Activated CD8-positive, alpha-beta memory T cell treated with anti-CD3 and anti-CD28 coated beads for 36 hours (primary cell): ENCODE measurements at regions not wholly inside any gene's neighbourhood (a gene's known extent, or its start where the extent isn't known, plus 50 kb on each side); places are given as distances from the start of the nearest gene placed in this dataset.

Source experiments
- CTCF ChIA-PET: fragments of 350-600 bp; sonication (Branson Sonifier 250); formaldehyde crosslinking; loops from one replicate; lab custom pipeline; 2021; ENCODE audit warnings: antibody characterized with exemption; lab: Charles Lee
- POLR2A ChIA-PET: fragments of 350-600 bp; sonication (Branson Sonifier 250); formaldehyde crosslinking; loops from one replicate; lab custom pipeline; 2021; ENCODE audit warnings: antibody characterized with exemption; lab: Charles Lee

- POLR2A ChIA-PET = no interaction called here
- CTCF ChIA-PET = no interaction called here
Observed at GRCh38 chr9:26271495-26272122, 593.4 kb upstream of the TUSC1 start.

GRCh38 chr9:26266146-26266793, 588.0 kb upstream of the TUSC1 start:
- ChIA-PET CTCF (no interaction called here), POLR2A (no interaction called here)

GRCh38 chr9:26264709-26265601, 586.7 kb upstream of the TUSC1 start:
- POLR2A ChIA-PET = no interaction called here
- CTCF ChIA-PET = interaction anchor here (0.6 kb wide), 1 partner anchor 624 kb away, joined by 3 read pairs; no protein-coding TSS in a partner anchor

- ChIA-PET POLR2A (no interaction called here), CTCF (no interaction called here)
Observed at GRCh38 chr9:26263478-26263877, 585.2 kb upstream of the TUSC1 start.

GRCh38 chr9:26262421-26263107, 584.3 kb upstream of the TUSC1 start:
- ChIA-PET CTCF (no interaction called here), POLR2A (no interaction called here)

DNA sequence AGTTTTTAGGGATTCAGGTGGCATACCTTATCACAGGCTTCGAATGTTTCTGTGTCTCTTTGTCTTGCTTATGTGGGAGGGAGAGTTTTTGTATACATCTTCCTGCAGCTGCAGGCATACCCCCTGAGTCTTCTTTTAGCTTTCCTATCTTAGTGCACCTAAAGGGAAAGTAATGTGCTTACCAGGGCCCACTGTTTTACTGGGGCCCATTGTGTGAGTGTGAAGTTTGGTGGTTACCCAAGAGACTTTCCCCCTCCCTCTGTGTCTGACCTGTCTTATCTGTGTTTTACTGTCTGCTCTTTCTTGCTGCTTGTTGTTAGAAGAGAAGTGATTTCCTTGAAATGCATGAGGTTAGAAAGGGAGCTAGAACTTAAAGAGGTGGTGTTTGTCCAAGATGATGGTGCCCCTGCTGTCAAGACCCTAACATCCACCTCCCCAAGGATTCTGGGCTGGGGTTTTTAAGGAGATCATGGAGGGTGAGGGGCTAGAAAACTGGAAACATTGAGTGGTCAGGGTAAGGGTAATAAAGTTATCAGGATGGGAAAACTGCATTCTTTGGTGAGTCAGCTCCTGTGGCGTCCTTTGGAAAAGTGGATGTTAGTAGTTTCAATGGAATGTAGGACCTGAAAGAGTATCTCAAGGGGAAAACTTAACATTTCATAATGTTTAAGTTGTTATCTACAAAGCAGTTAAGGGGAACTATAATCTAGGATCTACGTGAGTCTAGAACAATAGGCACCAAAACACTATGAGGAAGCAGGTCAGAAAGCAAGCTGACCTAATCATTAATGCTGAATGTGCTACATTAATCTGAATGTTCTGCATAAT, 583.5 kb upstream of the TUSC1 start:
- CTCF ChIA-PET = no interaction called here
- POLR2A ChIA-PET = no interaction called here

DNA sequence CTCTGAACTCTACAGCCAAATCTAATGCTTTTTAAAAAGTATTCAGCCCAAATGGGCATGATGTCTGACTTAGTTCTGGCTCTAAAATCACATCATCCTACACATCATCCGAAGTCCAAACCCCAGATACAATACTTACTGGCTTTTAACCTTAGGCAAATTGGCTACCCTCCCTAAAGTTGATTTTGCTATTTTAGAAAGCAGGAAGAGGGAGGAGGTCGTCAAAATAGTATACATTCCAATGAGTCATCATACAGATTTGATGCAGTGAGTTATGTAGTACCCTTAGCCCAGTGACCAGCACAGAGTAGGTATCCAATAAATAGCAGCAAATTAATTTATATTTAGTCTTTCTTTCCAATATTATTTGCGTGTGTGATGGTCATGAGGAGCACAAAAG, 582.0 kb upstream of the TUSC1 start:
- CTCF ChIA-PET = no interaction called here
- POLR2A ChIA-PET = no interaction called here

- ChIA-PET POLR2A (no interaction called here), CTCF (no interaction called here)
Observed at GRCh38 chr9:26247861-26248260, 569.6 kb upstream of the TUSC1 start.

GRCh38 chr9:26244661-26245451, 566.6 kb upstream of the TUSC1 start:
- ChIA-PET POLR2A (no interaction called here), CTCF (no interaction called here)

GRCh38 chr9:26243726-26244125, 565.5 kb upstream of the TUSC1 start:
- CTCF ChIA-PET = no interaction called here
- POLR2A ChIA-PET = no interaction called here

GRCh38 chr9:26243029-26243697, 564.9 kb upstream of the TUSC1 start:
- POLR2A ChIA-PET = no interaction called here
- CTCF ChIA-PET = no interaction called here

- ChIA-PET POLR2A (no interaction called here), CTCF (no interaction called here)
Observed at GRCh38 chr9:26240020-26240419, 561.8 kb upstream of the TUSC1 start.

- ChIA-PET POLR2A (no interaction called here), CTCF (no interaction called here)
Observed at GRCh38 chr9:26237256-26237655, 559.0 kb upstream of the TUSC1 start.

GRCh38 chr9:26234865-26235264, 556.6 kb upstream of the TUSC1 start:
- ChIA-PET POLR2A (no interaction called here), CTCF (no interaction called here)

- CTCF ChIA-PET = no interaction called here
- POLR2A ChIA-PET = no interaction called here
Observed at GRCh38 chr9:26231391-26231790, 553.1 kb upstream of the TUSC1 start.

DNA sequence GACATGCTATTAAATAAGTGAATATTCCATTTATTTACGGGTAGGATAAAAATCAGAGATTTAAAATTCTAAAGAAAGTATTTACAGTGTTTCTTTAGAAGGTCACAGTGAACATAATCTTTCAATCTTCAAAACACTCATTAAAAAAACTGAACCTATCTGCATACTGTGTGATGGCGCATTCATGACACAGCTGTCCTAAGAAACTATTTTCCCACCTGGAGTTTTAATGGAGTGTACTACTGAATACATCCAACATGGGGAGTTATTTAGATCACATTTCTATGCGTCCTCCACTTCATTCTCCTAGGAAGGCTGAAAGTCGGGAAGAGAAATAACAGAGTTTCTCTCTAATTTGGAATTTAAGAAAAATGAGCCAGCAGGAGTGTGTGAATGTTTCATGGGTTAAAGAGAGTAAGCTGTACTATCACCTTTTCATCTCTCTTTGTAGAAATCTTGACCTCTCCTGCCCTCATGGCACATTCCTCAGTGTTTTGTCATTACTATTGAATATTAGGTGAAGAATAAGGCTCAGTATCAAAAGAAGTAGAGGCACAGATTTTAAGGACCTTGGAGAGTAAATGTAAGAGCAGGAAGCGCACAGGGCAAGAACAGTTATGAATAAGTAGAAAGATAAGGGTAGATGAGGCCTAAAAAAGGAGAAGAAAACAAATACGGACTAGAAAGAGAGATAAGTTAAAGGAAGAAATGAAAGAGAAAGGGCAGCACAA, 551.2 kb upstream of the TUSC1 start:
- ChIA-PET POLR2A (no interaction called here), CTCF (interaction anchor here (0.5 kb wide), 1 partner anchor 395 kb away, joined by 3 read pairs; no protein-coding TSS in a partner anchor)

DNA sequence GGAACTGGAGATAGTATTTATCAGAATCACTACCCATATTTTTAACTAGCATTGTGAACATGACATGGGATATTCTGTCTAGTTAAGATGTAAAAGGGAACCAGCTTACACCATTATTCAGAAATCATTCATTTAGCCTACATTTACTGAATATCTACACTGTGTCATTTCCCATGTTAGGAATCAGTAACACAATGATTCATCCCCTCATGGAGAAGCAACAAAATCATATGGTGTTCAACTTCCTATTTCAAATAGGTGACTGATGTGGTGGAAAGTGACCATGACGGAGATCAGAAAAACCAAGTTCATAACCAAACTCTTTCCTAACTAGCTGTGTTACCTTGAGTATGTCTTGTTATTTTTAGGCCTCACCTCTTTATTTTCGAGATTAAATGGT, 550.0 kb upstream of the TUSC1 start:
- ChIA-PET POLR2A (no interaction called here), CTCF (no interaction called here)
